ENCODE measurements at regions not wholly inside any gene's neighbourhood (a gene's known extent, or its start where the extent isn't known, plus 50 kb on each side); places are given as distances from the start of the nearest gene placed in this dataset.

DNA sequence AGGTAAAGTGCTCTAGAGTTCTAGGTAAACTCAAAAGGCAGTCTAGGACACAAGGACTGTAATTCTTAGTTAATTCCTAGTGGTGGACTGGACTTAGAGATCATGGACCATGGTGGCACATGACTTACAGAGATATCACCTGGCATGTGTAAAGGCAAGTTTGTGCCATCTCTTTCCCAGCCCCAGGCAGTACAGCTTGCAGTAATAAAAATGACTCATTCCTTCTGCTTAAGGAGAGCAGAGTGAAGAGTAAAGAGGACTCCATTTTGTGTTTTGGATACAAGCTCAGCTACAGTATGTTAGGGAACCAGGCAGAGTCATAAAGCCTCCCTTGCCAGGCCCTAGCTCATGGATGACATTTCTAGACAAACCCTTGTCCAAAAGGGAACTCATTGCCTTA lies 629.9 kb downstream of the JRKL start:
- no peak for TF ChIP-seq EZH2phosphoT487 (IDR thresholded peaks at IDR 0.05; ENCODE audit: borderline replicate concordance, low read length)
- TF ChIP-seq, protein P1, sequence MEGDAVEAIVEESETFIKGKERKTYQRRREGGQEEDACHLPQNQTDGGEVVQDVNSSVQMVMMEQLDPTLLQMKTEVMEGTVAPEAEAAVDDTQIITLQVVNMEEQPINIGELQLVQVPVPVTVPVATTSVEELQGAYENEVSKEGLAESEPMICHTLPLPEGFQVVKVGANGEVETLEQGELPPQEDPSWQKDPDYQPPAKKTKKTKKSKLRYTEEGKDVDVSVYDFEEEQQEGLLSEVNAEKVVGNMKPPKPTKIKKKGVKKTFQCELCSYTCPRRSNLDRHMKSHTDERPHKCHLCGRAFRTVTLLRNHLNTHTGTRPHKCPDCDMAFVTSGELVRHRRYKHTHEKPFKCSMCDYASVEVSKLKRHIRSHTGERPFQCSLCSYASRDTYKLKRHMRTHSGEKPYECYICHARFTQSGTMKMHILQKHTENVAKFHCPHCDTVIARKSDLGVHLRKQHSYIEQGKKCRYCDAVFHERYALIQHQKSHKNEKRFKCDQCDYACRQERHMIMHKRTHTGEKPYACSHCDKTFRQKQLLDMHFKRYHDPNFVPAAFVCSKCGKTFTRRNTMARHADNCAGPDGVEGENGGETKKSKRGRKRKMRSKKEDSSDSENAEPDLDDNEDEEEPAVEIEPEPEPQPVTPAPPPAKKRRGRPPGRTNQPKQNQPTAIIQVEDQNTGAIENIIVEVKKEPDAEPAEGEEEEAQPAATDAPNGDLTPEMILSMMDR (conservative IDR thresholded peaks at IDR 0.05; ENCODE audit: low read depth, low read length): no peak
